GM23248 (cell line): ENCODE measurements at regions not wholly inside any gene's neighbourhood (a gene's known extent, or its start where the extent isn't known, plus 50 kb on each side); places are given as distances from the start of the nearest gene placed in this dataset.

Source experiments
- EZH2 ChIP-seq: fragments of 200-600 bp; sonication (generic); IDR thresholded peaks from 2 replicates; pipeline ENCODE4 v1.6.1; 2018; ENCODE audit warnings: antibody characterized with exemption, mild to moderate bottlenecking; ENCODE audit not compliant: insufficient read depth, poor library complexity, severe bottlenecking
- EZH2phosphoT487 ChIP-seq: fragments of 200-600 bp; sonication (generic); IDR thresholded peaks from 2 replicates; pipeline ENCODE4 v1.6.1; 2018; ENCODE audit warnings: antibody characterized with exemption, moderate library complexity, mild to moderate bottlenecking, low read depth; ENCODE audit not compliant: insufficient read depth

DNA sequence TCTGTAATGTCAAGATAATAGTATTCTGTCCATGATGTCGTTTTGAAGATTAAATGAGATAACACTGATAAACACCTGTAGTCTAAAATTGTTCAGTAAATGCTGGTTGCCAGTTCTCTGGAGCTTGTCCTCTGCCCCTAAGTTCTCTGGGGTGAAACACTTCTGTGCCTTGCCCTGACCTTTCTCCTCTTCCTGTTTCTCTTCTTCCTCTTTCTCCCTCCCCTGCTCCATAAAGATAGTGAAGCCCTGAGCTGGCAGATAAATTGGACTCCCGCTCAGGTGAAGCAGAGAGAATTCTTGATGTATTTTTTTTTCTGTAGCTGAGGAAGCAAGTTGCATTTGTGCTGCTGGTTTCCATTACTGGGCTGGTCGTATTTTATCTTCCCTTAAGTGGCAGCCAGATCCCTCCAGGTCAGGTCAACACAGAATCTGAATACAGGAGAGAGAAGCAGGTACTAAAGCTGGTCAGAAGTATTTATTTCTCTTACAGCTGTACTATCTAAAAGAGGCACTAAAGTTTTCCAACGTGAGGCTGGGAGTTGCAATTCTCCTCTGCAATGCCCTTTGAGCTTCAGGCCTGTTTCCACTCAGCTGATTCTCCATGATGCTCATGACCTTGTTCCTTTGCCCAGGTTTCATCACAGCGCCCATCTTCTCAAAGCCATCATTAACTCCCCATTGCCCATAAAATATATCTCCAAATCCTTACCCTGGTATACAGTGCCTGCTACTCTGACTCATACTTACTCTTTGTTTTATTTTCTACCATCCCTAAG is 319.3 kb upstream of the CFAP20DC start:
- TF ChIP-seq EZH2 (no peak), EZH2phosphoT487 (no peak)
